ENCODE measurements at regions not wholly inside any gene's neighbourhood (a gene's known extent, or its start where the extent isn't known, plus 50 kb on each side); places are given as distances from the start of the nearest gene placed in this dataset.

GRCh38 chr1:36706416-36706815, 223.7 kb upstream of the CSF3R start:
- intact Hi-C loops (cut with DNase I): loop anchor here (10.0 kb wide), 1 partner anchor 728 kb away; no protein-coding TSS in a partner anchor
- Histone ChIP-seq H3K27me3 (peaks cover 0 to 87% (median 3%) of the 10 kb centered on the region in 4 donors), H3K4me3 (no peak overlapping the region), H3K9me3 (no peaks in the 10 kb centered on the region), H3K36me3 (no peaks in the 10 kb centered on the region), H3K4me1 (peaks cover 0 to 4% (median 0%) of the 10 kb centered on the region in 3 donors), H3K27ac (no peak overlapping the region)
- 42 to 44% methylated on average over 10 of the region's 10 CpGs for WGBS, 2 donors
- DNase-seq: no peak
- no peak for TF ChIP-seq POLR2A (IDR thresholded peaks at IDR 0.05)
- no peak for TF ChIP-seq CTCF (IDR thresholded peaks at IDR 0.05)

GRCh38 chr1:36705629-36706028, 222.9 kb upstream of the CSF3R start:
- peaks cover 0 to 4% (median 0%) of the 10 kb centered on the region in 3 donors for H3K4me1 ChIP-seq
- intact Hi-C loops (cut with DNase I): loop anchor here (10.0 kb wide), 1 partner anchor 729 kb away; no protein-coding TSS in a partner anchor
- no peak overlapping the region for H3K27ac ChIP-seq
- WGBS, 2 donors: 0 to 58% methylated on average over 1 to 4 of the region's 4 CpGs
- no peaks in the 10 kb centered on the region for H3K9me3 ChIP-seq
- DNase-seq: no peak
- no peak overlapping the region for H3K4me3 ChIP-seq
- TF ChIP-seq POLR2A (IDR thresholded peaks at IDR 0.05): no peak
- no peak for TF ChIP-seq CTCF (IDR thresholded peaks at IDR 0.05)
- peaks cover 0 to 88% (median 3%) of the 10 kb centered on the region in 4 donors for H3K27me3 ChIP-seq
- H3K36me3 ChIP-seq: no peaks in the 10 kb centered on the region

GRCh38 chr1:36703526-36704208, 221.0 kb upstream of the CSF3R start:
- TF ChIP-seq CTCF (IDR thresholded peaks at IDR 0.05): peak; percentile 56 to 87 (median 74)
- TF ChIP-seq POLR2A (IDR thresholded peaks at IDR 0.05): no peak
- H3K4me1 ChIP-seq: peaks cover 0 to 4% (median 0%) of the 10 kb centered on the region in 3 donors
- intact Hi-C loops (cut with DNase I): loop anchor here (10.0 kb wide), 1 partner anchor 731 kb away; no protein-coding TSS in a partner anchor
- no peaks in the 10 kb centered on the region for H3K36me3 ChIP-seq
- no peaks in the 10 kb centered on the region for H3K9me3 ChIP-seq
- WGBS, 2 donors: 23 to 45% methylated on average over 7 to 14 of the region's 19 CpGs
- H3K4me3 ChIP-seq: no peak overlapping the region
- H3K27me3 ChIP-seq: peaks cover 0 to 81% (median 0%) of the 10 kb centered on the region in 4 donors
- no peak overlapping the region for H3K27ac ChIP-seq
- DNase-seq: no peak

- Histone ChIP-seq H3K27ac (no peak overlapping the region), H3K9me3 (no peaks in the 10 kb centered on the region), H3K4me1 (peaks cover 0 to 4% (median 0%) of the 10 kb centered on the region in 3 donors), H3K27me3 (peaks cover 0 to 82% (median 0%) of the 10 kb centered on the region in 4 donors), H3K4me3 (no peak overlapping the region), H3K36me3 (no peaks in the 10 kb centered on the region)
- no peak for TF ChIP-seq POLR2A (IDR thresholded peaks at IDR 0.05)
- no peak for TF ChIP-seq CTCF (IDR thresholded peaks at IDR 0.05)
- WGBS, 2 donors: 79 to 86% methylated on average over 9 of the region's 9 CpGs
- no peak for DNase-seq
- intact Hi-C loops (cut with DNase I): loop anchor here (10.0 kb wide), 1 partner anchor 732 kb away; no protein-coding TSS in a partner anchor
These were observed 220.2 kb upstream of the CSF3R start for GRCh38 chr1:36702963-36703362.

GRCh38 chr1:36699113-36699911, 216.6 kb upstream of the CSF3R start:
- Histone ChIP-seq H3K4me3 (no peak overlapping the region), H3K27ac (no peak overlapping the region), H3K27me3 (peaks cover 0 to 82% (median 0%) of the 10 kb centered on the region in 4 donors), H3K36me3 (no peaks in the 10 kb centered on the region), H3K4me1 (peaks cover 0 to 4% (median 0%) of the 10 kb centered on the region in 3 donors), H3K9me3 (no peaks in the 10 kb centered on the region)
- 47 to 64% methylated on average over 4 to 10 of the region's 10 CpGs for WGBS, 2 donors
- TF ChIP-seq CTCF (IDR thresholded peaks at IDR 0.05) (no peak), POLR2A (IDR thresholded peaks at IDR 0.05) (no peak)
- intact Hi-C loops (cut with DNase I): no loop called here
- DNase-seq: no peak

All from esophagus squamous epithelium (tissue), 5 donors.